ENCODE measurements at regions not wholly inside any gene's neighbourhood (a gene's known extent, or its start where the extent isn't known, plus 50 kb on each side); places are given as distances from the start of the nearest gene placed in this dataset.

- H3K27ac ChIP-seq (ENCODE audit: low read depth in 2 of 2, low read length in 1 of 2), result no peak overlapping the region
- peaks cover 0 to 2% of the 10 kb centered on the region in 2 donors for H3K4me1 ChIP-seq (ENCODE audit: control insufficient read depth in 2 of 2, insufficient read depth in 2 of 2, low read length in 1 of 2)
- 95 to 96% methylated on average over 1 of the region's 1 CpG for WGBS, 2 donors
These were observed 147.4 kb downstream of the CXCL12 start for GRCh38 chr10:44237364-44238049.

GRCh38 chr10:44235363-44235762 lies 149.5 kb downstream of the CXCL12 start:
- no peak overlapping the region for H3K4me3 ChIP-seq (ENCODE audit: low read depth in 1 of 2, low read length in 2 of 2)
- H3K4me1 ChIP-seq (ENCODE audit: control insufficient read depth in 2 of 2, insufficient read depth in 2 of 2, low read length in 1 of 2), result peaks cover 0 to 2% of the 10 kb centered on the region in 2 donors
- 87 to 89% methylated on average over 5 of the region's 5 CpGs for WGBS, 2 donors
- H3K27ac ChIP-seq (ENCODE audit: low read depth in 2 of 2, low read length in 1 of 2), result no peak overlapping the region
- H3K27me3 ChIP-seq (ENCODE audit: control insufficient read depth in 1 of 2, insufficient read depth in 2 of 2, low read length in 2 of 2), result no peaks in the 10 kb centered on the region
- H3K36me3 ChIP-seq (ENCODE audit: control insufficient read depth in 2 of 2, insufficient read depth in 2 of 2, low read length in 1 of 2), result no peaks in the 10 kb centered on the region
- peaks cover 0 to 2% of the 10 kb centered on the region in 2 donors for H3K9me3 ChIP-seq (ENCODE audit: control insufficient read depth in 2 of 2, insufficient read depth in 1 of 2, low read depth in 1 of 2, low read length in 1 of 2)

More at GRCh38 chr10:44237364-44238049, 147.4 kb downstream of the CXCL12 start:
- Histone ChIP-seq H3K4me3 (ENCODE audit: low read depth in 1 of 2, low read length in 2 of 2) (no peak overlapping the region), H3K36me3 (ENCODE audit: control insufficient read depth in 2 of 2, insufficient read depth in 2 of 2, low read length in 1 of 2) (no peaks in the 10 kb centered on the region), H3K9me3 (ENCODE audit: control insufficient read depth in 2 of 2, insufficient read depth in 1 of 2, low read depth in 1 of 2, low read length in 1 of 2) (peaks cover 0 to 2% of the 10 kb centered on the region in 2 donors), H3K27me3 (ENCODE audit: control insufficient read depth in 1 of 2, insufficient read depth in 2 of 2, low read length in 2 of 2) (no peaks in the 10 kb centered on the region)

GRCh38 chr10:44234483-44234875 lies 150.4 kb downstream of the CXCL12 start:
- H3K4me1 ChIP-seq (ENCODE audit: control insufficient read depth in 2 of 2, insufficient read depth in 2 of 2, low read length in 1 of 2), result peaks cover 0 to 2% of the 10 kb centered on the region in 2 donors
- H3K9me3 ChIP-seq (ENCODE audit: control insufficient read depth in 2 of 2, insufficient read depth in 1 of 2, low read depth in 1 of 2, low read length in 1 of 2), result peaks cover 0 to 2% of the 10 kb centered on the region in 2 donors
- H3K27me3 ChIP-seq (ENCODE audit: control insufficient read depth in 1 of 2, insufficient read depth in 2 of 2, low read length in 2 of 2), result no peaks in the 10 kb centered on the region
- no peaks in the 10 kb centered on the region for H3K36me3 ChIP-seq (ENCODE audit: control insufficient read depth in 2 of 2, insufficient read depth in 2 of 2, low read length in 1 of 2)
- no peak overlapping the region for H3K4me3 ChIP-seq (ENCODE audit: low read depth in 1 of 2, low read length in 2 of 2)
- 69 to 74% methylated on average over 3 of the region's 3 CpGs for WGBS, 2 donors
- H3K27ac ChIP-seq (ENCODE audit: low read depth in 2 of 2, low read length in 1 of 2), result no peak overlapping the region

DNA sequence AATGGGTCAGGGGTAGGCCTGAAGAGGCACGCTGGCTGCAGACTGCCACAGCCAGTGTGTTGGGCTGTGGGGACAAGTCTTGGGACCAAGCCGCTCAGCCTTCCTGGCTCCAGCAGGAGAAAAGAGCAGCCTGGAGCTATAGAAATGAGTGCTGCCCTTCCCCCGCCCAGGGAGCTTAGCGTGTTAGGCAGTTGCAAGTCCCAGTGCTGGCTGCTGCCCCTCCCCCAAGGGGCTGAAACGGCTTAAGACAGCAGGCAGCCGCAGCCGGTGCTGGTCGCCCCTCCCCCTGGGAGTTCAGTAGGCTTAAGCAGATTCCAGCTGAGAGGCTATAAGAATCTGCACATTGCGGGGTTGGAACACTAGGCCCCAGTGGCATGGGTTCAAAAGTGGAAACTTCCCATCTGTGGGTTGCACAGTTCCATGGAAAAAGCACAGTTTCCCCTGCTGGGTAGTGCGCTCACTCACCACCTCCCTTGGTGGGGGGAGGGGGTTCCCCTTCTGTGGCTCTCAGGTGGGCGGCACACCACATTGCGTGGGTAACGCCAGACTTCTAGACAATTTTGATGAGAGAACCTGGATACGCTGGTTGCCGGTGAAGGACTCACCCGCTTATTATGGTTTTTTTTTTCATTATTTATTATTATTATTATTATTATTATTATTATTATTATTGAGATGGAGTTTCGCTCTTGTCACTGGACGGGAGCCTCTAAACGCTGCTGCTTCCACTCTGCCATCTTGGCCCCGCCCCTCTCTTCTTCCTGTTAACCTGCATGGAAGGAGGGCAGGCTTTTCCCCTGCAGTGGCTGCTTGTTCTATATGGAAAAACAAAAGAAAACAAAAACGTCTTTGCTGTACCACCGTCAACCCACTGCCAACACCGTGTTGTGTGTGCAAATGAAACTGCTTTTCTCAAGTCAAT lies 151.1 kb downstream of the CXCL12 start:
- H3K4me3 ChIP-seq (ENCODE audit: low read depth in 1 of 2, low read length in 2 of 2), result no peak overlapping the region
- no peak overlapping the region for H3K27ac ChIP-seq (ENCODE audit: low read depth in 2 of 2, low read length in 1 of 2)
- no peaks in the 10 kb centered on the region for H3K27me3 ChIP-seq (ENCODE audit: control insufficient read depth in 1 of 2, insufficient read depth in 2 of 2, low read length in 2 of 2)
- H3K4me1 ChIP-seq (ENCODE audit: control insufficient read depth in 2 of 2, insufficient read depth in 2 of 2, low read length in 1 of 2), result peaks cover 0 to 2% of the 10 kb centered on the region in 2 donors
- H3K9me3 ChIP-seq (ENCODE audit: control insufficient read depth in 2 of 2, insufficient read depth in 1 of 2, low read depth in 1 of 2, low read length in 1 of 2), result peaks cover 0 to 2% of the 10 kb centered on the region in 2 donors
- no peaks in the 10 kb centered on the region for H3K36me3 ChIP-seq (ENCODE audit: control insufficient read depth in 2 of 2, insufficient read depth in 2 of 2, low read length in 1 of 2)
- WGBS, 2 donors, result 52 to 58% methylated on average over 23 of the region's 23 CpGs

- no peaks in the 10 kb centered on the region for H3K4me1 ChIP-seq (ENCODE audit: control insufficient read depth in 2 of 2, insufficient read depth in 2 of 2, low read length in 1 of 2)
- no peaks in the 10 kb centered on the region for H3K36me3 ChIP-seq (ENCODE audit: control insufficient read depth in 2 of 2, insufficient read depth in 2 of 2, low read length in 1 of 2)
- no peak overlapping the region for H3K27ac ChIP-seq (ENCODE audit: low read depth in 2 of 2, low read length in 1 of 2)
- 78 to 80% methylated on average over 3 of the region's 3 CpGs for WGBS, 2 donors
- H3K27me3 ChIP-seq (ENCODE audit: control insufficient read depth in 1 of 2, insufficient read depth in 2 of 2, low read length in 2 of 2), result no peaks in the 10 kb centered on the region
- peaks cover 2 to 4% of the 10 kb centered on the region in 2 donors for H3K9me3 ChIP-seq (ENCODE audit: control insufficient read depth in 2 of 2, insufficient read depth in 1 of 2, low read depth in 1 of 2, low read length in 1 of 2)
- no peak overlapping the region for H3K4me3 ChIP-seq (ENCODE audit: low read depth in 1 of 2, low read length in 2 of 2)
These were observed 167.6 kb downstream of the CXCL12 start for GRCh38 chr10:44217274-44217820.

- 76 to 80% methylated on average over 2 of the region's 2 CpGs for WGBS, 2 donors
- Histone ChIP-seq H3K36me3 (ENCODE audit: control insufficient read depth in 2 of 2, insufficient read depth in 2 of 2, low read length in 1 of 2) (no peaks in the 10 kb centered on the region), H3K4me3 (ENCODE audit: low read depth in 1 of 2, low read length in 2 of 2) (no peak overlapping the region), H3K27ac (ENCODE audit: low read depth in 2 of 2, low read length in 1 of 2) (no peak overlapping the region), H3K9me3 (ENCODE audit: control insufficient read depth in 2 of 2, insufficient read depth in 1 of 2, low read depth in 1 of 2, low read length in 1 of 2) (peaks cover 2 to 4% of the 10 kb centered on the region in 2 donors), H3K4me1 (ENCODE audit: control insufficient read depth in 2 of 2, insufficient read depth in 2 of 2, low read length in 1 of 2) (no peaks in the 10 kb centered on the region), H3K27me3 (ENCODE audit: control insufficient read depth in 1 of 2, insufficient read depth in 2 of 2, low read length in 2 of 2) (no peaks in the 10 kb centered on the region)
These were observed 168.8 kb downstream of the CXCL12 start for GRCh38 chr10:44216073-44216472.

GRCh38 chr10:44209811-44210210 lies 175.1 kb downstream of the CXCL12 start:
- no peaks in the 10 kb centered on the region for H3K9me3 ChIP-seq (ENCODE audit: control insufficient read depth in 2 of 2, insufficient read depth in 1 of 2, low read depth in 1 of 2, low read length in 1 of 2)
- H3K27me3 ChIP-seq (ENCODE audit: control insufficient read depth in 1 of 2, insufficient read depth in 2 of 2, low read length in 2 of 2), result no peaks in the 10 kb centered on the region
- 65 to 87% methylated on average over 4 of the region's 4 CpGs for WGBS, 2 donors
- H3K27ac ChIP-seq (ENCODE audit: low read depth in 2 of 2, low read length in 1 of 2), result no peak overlapping the region
- no peaks in the 10 kb centered on the region for H3K36me3 ChIP-seq (ENCODE audit: control insufficient read depth in 2 of 2, insufficient read depth in 2 of 2, low read length in 1 of 2)
- no peaks in the 10 kb centered on the region for H3K4me1 ChIP-seq (ENCODE audit: control insufficient read depth in 2 of 2, insufficient read depth in 2 of 2, low read length in 1 of 2)
- H3K4me3 ChIP-seq (ENCODE audit: low read depth in 1 of 2, low read length in 2 of 2), result no peak overlapping the region

DNA sequence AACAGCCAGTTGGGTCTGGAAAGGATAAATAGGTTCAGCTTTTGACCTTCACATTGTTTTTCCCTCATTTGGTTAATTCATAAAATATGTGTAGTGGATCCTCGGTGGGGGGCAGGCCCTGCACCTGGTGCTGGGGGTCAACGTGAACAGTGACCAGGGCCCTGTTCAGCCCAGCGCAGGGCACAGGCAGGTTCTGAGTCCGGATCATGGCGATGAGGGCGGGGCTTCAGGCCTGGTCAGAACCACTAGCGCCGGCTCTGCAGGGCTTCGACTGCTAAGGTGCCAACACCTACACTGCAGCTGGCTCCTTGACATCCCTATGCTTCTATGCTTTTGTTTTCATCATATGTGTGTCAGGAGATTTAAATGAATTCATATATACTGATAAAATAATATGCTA lies 177.7 kb downstream of the CXCL12 start:
- Histone ChIP-seq H3K27me3 (ENCODE audit: control insufficient read depth in 1 of 2, insufficient read depth in 2 of 2, low read length in 2 of 2) (no peaks in the 10 kb centered on the region), H3K27ac (ENCODE audit: low read depth in 2 of 2, low read length in 1 of 2) (no peak overlapping the region), H3K36me3 (ENCODE audit: control insufficient read depth in 2 of 2, insufficient read depth in 2 of 2, low read length in 1 of 2) (no peaks in the 10 kb centered on the region), H3K9me3 (ENCODE audit: control insufficient read depth in 2 of 2, insufficient read depth in 1 of 2, low read depth in 1 of 2, low read length in 1 of 2) (no peaks in the 10 kb centered on the region), H3K4me1 (ENCODE audit: control insufficient read depth in 2 of 2, insufficient read depth in 2 of 2, low read length in 1 of 2) (no peaks in the 10 kb centered on the region), H3K4me3 (ENCODE audit: low read depth in 1 of 2, low read length in 2 of 2) (no peak overlapping the region)
- 91 to 97% methylated on average over 9 of the region's 9 CpGs for WGBS, 2 donors

DNA sequence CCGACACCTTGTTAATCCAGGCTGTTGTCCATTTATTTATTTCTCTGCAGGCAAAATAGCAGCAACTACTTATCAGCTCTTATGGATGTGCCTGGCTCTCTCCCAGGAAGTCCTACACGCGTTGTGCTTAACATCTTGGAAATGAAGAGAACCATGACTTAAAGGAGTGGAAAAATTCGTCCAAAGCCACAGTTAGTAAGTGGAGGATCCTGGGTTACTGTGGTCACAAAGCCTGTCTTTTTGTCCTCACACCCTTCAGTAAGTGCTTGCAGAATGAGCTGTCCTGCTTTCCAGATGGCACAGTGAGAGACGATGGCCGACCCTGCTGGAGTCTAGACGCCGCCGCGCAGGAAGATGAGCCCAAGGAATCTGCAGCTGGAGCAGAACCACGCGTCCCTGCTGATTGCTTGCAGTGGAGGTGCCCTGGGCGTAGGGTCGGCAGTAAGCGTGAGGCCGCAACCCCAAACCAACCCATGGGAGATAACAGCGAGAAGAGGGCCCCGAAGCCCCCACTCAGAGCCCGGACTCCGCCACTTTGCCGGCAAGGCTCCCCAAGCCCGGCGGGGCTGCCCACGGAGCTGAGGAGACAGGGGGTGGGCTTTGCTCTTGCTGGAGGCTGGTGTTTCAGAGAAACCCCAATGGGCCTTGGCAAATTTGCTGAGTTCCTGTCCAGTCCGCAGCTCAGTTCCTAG lies 178.6 kb downstream of the CXCL12 start:
- 90% methylated on average over 25 of the region's 25 CpGs for WGBS, 2 donors
- no peaks in the 10 kb centered on the region for H3K4me1 ChIP-seq (ENCODE audit: control insufficient read depth in 2 of 2, insufficient read depth in 2 of 2, low read length in 1 of 2)
- no peaks in the 10 kb centered on the region for H3K9me3 ChIP-seq (ENCODE audit: control insufficient read depth in 2 of 2, insufficient read depth in 1 of 2, low read depth in 1 of 2, low read length in 1 of 2)
- no peaks in the 10 kb centered on the region for H3K36me3 ChIP-seq (ENCODE audit: control insufficient read depth in 2 of 2, insufficient read depth in 2 of 2, low read length in 1 of 2)
- no peak overlapping the region for H3K27ac ChIP-seq (ENCODE audit: low read depth in 2 of 2, low read length in 1 of 2)
- H3K27me3 ChIP-seq (ENCODE audit: control insufficient read depth in 1 of 2, insufficient read depth in 2 of 2, low read length in 2 of 2), result no peaks in the 10 kb centered on the region
- H3K4me3 ChIP-seq (ENCODE audit: low read depth in 1 of 2, low read length in 2 of 2), result no peak overlapping the region
